ENCODE measurements at regions not wholly inside any gene's neighbourhood (a gene's known extent, or its start where the extent isn't known, plus 50 kb on each side); places are given as distances from the start of the nearest gene placed in this dataset.

GRCh38 chr1:239804266-239804665 lies 287.4 kb upstream of the FMN2 start:
- no peak for DNase-seq

- no peak for DNase-seq
Measured at GRCh38 chr1:239805042-239805441, 286.6 kb upstream of the FMN2 start.

GRCh38 chr1:239805851-239806772 lies 285.6 kb upstream of the FMN2 start:
- no peak for DNase-seq

DNA sequence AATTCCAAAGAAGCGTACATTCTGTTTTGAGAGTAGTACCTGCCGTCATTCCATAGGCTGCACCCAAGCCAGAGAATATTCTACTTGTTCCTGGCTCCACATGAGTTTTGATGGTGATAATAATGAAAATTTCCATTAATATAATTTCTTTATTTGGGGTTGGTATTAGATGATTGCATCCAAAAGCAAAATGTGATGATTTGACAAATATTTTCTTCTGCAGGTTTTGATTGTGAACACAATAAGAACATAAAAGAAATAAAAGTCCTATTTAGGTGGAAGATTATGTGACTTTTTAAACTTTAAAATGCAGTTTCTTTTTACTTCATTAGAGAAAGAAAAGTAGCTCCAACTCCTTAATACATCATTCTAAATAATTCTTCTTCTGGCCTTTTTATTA lies 284.8 kb upstream of the FMN2 start:
- no peak for DNase-seq

- DNase-seq: peak; percentile 36
Measured at GRCh38 chr1:239807361-239807760, 284.3 kb upstream of the FMN2 start.

- peak; percentile 53 for DNase-seq
Measured at GRCh38 chr1:239810061-239810481, 281.6 kb upstream of the FMN2 start.

DNA sequence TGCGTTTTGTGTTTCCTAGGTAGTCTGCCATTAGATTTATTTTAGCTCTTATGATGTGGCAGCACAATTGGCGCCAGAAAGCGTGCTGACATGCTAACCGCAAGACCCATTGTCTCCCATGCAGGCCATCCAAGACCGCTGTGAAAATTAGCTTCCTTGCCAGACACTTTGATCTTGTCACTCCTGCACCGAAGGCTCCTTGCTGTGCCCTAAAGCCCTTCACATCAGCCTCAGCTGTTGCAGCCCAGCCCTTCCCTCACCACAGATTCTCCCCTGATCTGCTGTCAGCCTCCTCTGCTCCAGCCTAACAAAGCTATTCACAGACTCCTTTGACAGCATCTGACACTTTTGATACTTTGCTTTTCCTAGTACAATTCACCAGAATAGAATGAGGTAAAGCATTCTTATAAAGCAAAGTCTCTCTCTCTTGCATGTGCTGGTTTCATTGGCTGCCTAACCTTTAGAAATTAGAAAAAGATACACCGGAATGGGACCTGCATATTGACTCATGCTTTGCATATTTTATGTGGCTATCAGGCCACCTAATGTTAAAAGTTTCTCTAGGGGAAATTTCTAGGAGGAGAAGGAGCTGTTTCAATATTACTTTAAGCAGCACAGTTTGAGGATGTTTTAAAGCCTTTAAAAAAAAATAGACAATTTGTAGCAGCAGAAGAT lies 280.3 kb upstream of the FMN2 start:
- DNase-seq: peak; percentile 59

- no peak for DNase-seq
Measured at GRCh38 chr1:239812580-239812979, 279.1 kb upstream of the FMN2 start.

DNA sequence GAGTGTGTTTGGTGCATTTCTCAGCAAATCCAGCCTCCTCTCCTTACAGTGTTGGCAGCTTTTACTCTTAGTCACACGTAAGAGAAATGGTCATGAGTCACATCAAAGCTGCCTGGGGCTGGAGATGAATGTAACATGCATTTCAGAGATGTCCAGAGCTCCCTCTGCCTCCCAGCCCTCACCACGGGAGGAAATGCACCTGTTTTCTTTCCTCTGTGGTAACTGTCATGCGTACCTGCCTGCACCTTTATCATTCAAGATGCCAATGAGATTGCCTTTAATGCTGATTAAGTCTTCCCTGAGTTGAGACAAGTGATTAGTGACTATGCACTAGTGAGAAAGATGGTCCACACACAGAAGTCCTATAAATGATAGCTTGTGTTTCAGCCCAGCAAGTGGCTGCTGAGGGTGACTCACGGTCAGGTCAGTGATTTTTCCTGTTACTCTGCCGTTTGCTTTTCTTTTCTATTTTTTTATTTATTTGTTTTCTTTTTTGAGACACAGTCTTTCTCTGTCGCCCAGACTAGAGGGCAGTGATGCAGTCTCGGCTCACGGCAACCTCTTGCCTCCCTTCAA lies 277.3 kb upstream of the FMN2 start:
- DNase-seq: peak; percentile 25

GRCh38 chr1:239815074-239815473 lies 276.6 kb upstream of the FMN2 start:
- no peak for DNase-seq

- peak; percentile 56 for DNase-seq
Measured at GRCh38 chr1:239816081-239816782, 275.5 kb upstream of the FMN2 start.

GRCh38 chr1:239817276-239817675 lies 274.4 kb upstream of the FMN2 start:
- DNase-seq: no peak

GRCh38 chr1:239817801-239818200 lies 273.9 kb upstream of the FMN2 start:
- no peak for DNase-seq

DNA sequence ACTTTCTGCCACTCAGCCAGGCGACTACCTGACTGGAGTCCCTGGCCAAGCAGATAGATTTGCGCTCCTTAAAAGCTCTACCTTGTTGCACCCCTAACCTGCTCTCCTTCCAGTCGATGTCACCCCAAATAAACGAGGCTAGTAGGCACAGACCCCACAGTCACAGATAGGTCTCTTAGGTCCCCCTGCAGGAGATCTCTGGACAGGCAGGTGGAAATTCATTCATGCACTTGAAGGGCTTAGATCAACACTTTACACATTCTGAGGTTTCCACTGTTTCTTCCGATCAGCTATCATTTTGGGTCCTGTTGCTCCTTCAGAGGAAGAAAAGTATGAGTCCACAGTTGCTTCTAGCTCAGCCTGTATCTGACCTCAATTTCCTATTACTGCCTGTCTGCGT lies 272.6 kb upstream of the FMN2 start:
- no peak for DNase-seq

GRCh38 chr1:239819756-239820250 lies 271.9 kb upstream of the FMN2 start:
- DNase-seq: no peak

- no peak for DNase-seq
Measured at GRCh38 chr1:239823852-239824251, 267.8 kb upstream of the FMN2 start.

DNA sequence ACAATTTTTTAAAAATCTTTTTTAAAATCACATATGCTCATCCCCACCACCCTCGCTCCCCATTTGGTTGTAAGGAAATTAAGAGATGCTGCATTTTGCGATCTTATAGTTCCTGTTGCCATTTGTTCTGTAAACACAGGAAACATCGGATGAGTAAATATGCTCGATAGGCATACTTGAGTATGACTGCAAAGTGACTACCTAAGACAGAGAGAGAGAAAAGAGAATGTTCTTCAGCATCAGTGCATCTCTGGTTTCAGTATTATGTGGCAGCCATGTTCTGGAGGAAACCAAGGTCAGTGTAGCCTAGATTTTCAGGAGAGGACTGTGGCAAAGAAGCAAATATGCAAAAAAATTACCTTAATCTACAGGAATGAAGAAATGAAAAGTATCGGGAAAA lies 265.5 kb upstream of the FMN2 start:
- no peak for DNase-seq

- DNase-seq: no peak
Measured at GRCh38 chr1:239826736-239827135, 264.9 kb upstream of the FMN2 start.

GRCh38 chr1:239829535-239829934 lies 262.1 kb upstream of the FMN2 start:
- DNase-seq: no peak

DNA sequence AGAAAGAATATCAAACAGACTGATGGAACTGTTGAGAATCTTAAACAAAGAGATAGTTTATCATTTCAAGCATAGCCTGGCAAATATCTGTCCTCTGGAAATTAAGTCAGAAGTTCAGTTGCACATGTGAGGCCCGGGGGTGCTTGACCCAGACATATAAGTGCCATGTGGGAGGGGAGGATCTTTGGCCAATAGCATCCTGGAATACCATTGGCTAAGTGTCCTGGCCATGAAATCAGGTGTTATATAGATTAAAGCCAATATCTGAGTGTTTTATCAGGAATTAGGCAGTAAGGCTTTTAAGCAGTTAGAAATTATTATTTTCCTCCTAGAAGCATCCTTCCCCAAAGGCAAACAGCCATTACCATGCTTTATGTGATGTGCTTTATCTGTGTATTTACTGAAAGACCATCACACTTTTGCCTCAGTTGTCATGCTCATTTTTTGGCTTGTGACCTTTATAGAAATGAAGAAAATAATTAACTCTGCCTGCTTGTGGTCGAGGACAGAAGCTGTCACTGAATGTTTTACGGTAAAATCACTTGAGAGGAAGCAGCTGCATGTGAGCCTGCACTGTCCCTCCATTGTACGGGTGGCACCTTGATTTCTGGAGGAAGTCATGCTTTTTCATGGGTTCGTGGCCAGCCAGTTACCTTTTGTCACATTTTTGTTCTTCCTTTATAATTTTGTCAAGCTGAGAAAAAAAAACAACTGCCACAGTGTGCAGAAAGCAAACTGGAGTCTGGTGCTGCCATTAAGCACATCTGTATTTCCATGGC lies 259.9 kb upstream of the FMN2 start:
- DNase-seq: no peak

GRCh38 chr1:239833723-239834122 lies 258.0 kb upstream of the FMN2 start:
- DNase-seq: no peak

DNA sequence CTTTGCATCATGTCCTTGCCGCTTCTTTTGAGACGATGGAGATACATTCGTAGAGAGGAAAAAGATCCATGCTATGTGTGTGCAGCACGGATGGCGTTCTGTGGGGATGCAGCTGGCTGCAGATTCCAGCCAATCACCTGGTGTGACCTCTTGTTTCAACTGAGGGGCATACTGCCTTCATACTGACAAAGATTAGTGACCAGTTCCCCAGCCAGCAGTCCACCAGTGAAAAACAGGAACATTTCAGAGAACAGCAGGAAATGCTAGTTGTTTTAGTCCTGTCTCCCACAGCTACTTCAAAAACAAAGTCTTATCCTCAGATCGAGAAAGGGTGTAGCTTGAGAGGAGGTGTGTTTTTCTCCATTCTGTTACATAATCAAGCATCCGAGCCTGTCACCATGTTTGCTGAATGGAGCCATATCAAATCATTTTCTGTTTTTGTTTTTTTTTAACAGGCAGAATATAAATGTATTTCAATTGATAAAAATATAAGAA lies 255.7 kb upstream of the FMN2 start:
- no peak for DNase-seq

Data from eye (tissue), 1 donor.